IMR-90 (cell line): ENCODE measurements at regions not wholly inside any gene's neighbourhood (a gene's known extent, or its start where the extent isn't known, plus 50 kb on each side); places are given as distances from the start of the nearest gene placed in this dataset.

Experiments used
- ATAC-seq: fragments of 200-7000 bp; cut with Tn5 transposase; 2 replicates; pipeline ENCODE4 v1.9.1; 2020; ENCODE audit warnings: low read depth, mild to moderate bottlenecking, moderate library complexity
- BruUV-seq: library from RNA; stranded (reverse); fragments of 400-500 nt; replicated peaks from 2 replicates; lab custom pipeline; 2021; lab: Mats Ljungman, UMichigan
- CTCF ChIA-PET: fragments of 300-600 bp; formaldehyde crosslinking; extraction: SDS; loops from one replicate; lab custom pipeline; 2021; ENCODE audit warnings: antibody characterized with exemption; lab: Yijun Ruan, JAX
- POLR2A ChIA-PET: fragments of 300-600 bp; sonication (Branson Sonifier 250); formaldehyde crosslinking; loops from one replicate; lab custom pipeline; 2022; ENCODE audit warnings: antibody characterized with exemption; ENCODE audit not compliant: unreplicated experiment; lab: Charles Lee
- DNase-seq: peaks from one replicate; pipeline ENCODE4 v3.0.0; 2013
- H2AFZ ChIP-seq: replicated peaks from 2 replicates; pipeline ENCODE3; 2013; ENCODE audit warnings: low read length, mild to moderate bottlenecking; ENCODE audit not compliant: poor library complexity
- H2AK5ac ChIP-seq: 2 replicates; pipeline ENCODE4 v1.6.1; 2013; ENCODE audit warnings: low read depth, low read length, inconsistent platforms
- H2AK9ac ChIP-seq: replicated peaks from 2 replicates; pipeline ENCODE3; 2013; ENCODE audit warnings: mild to moderate bottlenecking, low read depth, low read length, moderate library complexity; ENCODE audit not compliant: poor library complexity
- H2BK120ac ChIP-seq: 2 replicates; pipeline ENCODE4 v1.6.1; 2013; ENCODE audit warnings: low read depth, low read length, inconsistent platforms
- H2BK15ac ChIP-seq: 3 replicates; pipeline ENCODE4 v1.6.1; 2013; ENCODE audit warnings: low read depth, low read length, inconsistent platforms
- H2BK20ac ChIP-seq: 2 replicates; pipeline ENCODE4 v1.6.1; 2013; ENCODE audit warnings: low read depth, mild to moderate bottlenecking, inconsistent platforms, low read length, moderate library complexity
- H2BK5ac ChIP-seq: 2 replicates; pipeline ENCODE4 v1.6.1; 2013; ENCODE audit warnings: mild to moderate bottlenecking, low read depth, low read length, inconsistent platforms; ENCODE audit not compliant: poor library complexity, severe bottlenecking
- H3K14ac ChIP-seq: replicated peaks from 2 replicates; pipeline ENCODE4 v1.6.1; 2013; ENCODE audit warnings: low read depth, low read length, inconsistent platforms
- H3K18ac ChIP-seq: 2 replicates; pipeline ENCODE4 v1.6.1; 2013; ENCODE audit warnings: low read depth, low read length, control low read depth
- H3K23ac ChIP-seq: 2 replicates; pipeline ENCODE4 v1.6.1; 2013; ENCODE audit warnings: low read depth, low read length, inconsistent platforms
- H3K27ac ChIP-seq: 2 replicates; pipeline ENCODE4 v1.5.1; 2013; ENCODE audit warnings: mild to moderate bottlenecking, control low read depth, low read length; ENCODE audit not compliant: insufficient read depth
- H3K27me3 ChIP-seq: 2 replicates; pipeline ENCODE4 v1.6.1; 2013; ENCODE audit warnings: low read length; ENCODE audit not compliant: control insufficient read depth, insufficient read depth
- H3K36me3 ChIP-seq: 2 replicates; pipeline ENCODE4 v1.6.1; 2013; ENCODE audit warnings: low read length, mixed read lengths; ENCODE audit not compliant: control insufficient read depth, insufficient read depth
- H3K4ac ChIP-seq: 2 replicates; pipeline ENCODE4 v1.6.1; 2013; ENCODE audit warnings: low read depth, low read length, inconsistent platforms
- H3K4me1 ChIP-seq: 2 replicates; pipeline ENCODE4 v1.6.1; 2013; ENCODE audit warnings: low read length, mixed read lengths; ENCODE audit not compliant: control insufficient read depth, insufficient read depth
- H3K4me2 ChIP-seq: 2 replicates; pipeline ENCODE4 v1.6.1; 2013; ENCODE audit warnings: low read depth, mild to moderate bottlenecking, control low read depth, low read length, moderate library complexity
- H3K4me3 ChIP-seq: 2 replicates; pipeline ENCODE4 v1.5.1; 2013; ENCODE audit warnings: low read depth, mild to moderate bottlenecking, control low read depth, low read length, moderate library complexity; ENCODE audit not compliant: insufficient read depth
- H3K56ac ChIP-seq: 2 replicates; pipeline ENCODE4 v1.6.1; 2013; ENCODE audit warnings: low read length, inconsistent platforms; ENCODE audit not compliant: insufficient read depth; ENCODE audit errors: extremely low read depth
- H3K79me1 ChIP-seq, 2 experiments: 2 replicates each; pipeline ENCODE4 v1.6.1; 2013; ENCODE audit warnings: low read length in 2 of 2, inconsistent platforms in 1 of 2, low read depth in 1 of 2
- H3K9ac ChIP-seq: 2 replicates; pipeline ENCODE4 v1.6.1; 2013; ENCODE audit warnings: low read depth, low read length, control low read depth
- H3K9me1 ChIP-seq: 2 replicates; pipeline ENCODE4 v1.6.1; 2013; ENCODE audit warnings: low read length, inconsistent platforms; ENCODE audit not compliant: insufficient read depth
- H3K9me3 ChIP-seq: 2 replicates; pipeline ENCODE4 v1.6.1; 2013; ENCODE audit warnings: low read length; ENCODE audit not compliant: control insufficient read depth, insufficient read depth
- H4K20me1 ChIP-seq: 2 replicates; pipeline ENCODE4 v1.6.1; 2013; ENCODE audit warnings: low read length, inconsistent platforms; ENCODE audit not compliant: insufficient read depth
- H4K5ac ChIP-seq: 2 replicates; pipeline ENCODE4 v1.6.1; 2013; ENCODE audit warnings: mild to moderate bottlenecking, low read depth, low read length, control low read depth
- H4K8ac ChIP-seq, 2 experiments: 2 replicates each; pipeline ENCODE4 v1.6.1; 2013; ENCODE audit warnings: low read depth in 2 of 2, low read length in 2 of 2, control low read depth in 1 of 2, inconsistent platforms in 1 of 2
- H4K91ac ChIP-seq: 2 replicates; pipeline ENCODE4 v1.6.1; 2013; ENCODE audit warnings: low read depth, low read length, inconsistent platforms; ENCODE audit not compliant: insufficient read depth
- BHLHE40 ChIP-seq: fragments of 150-350 bp; IDR thresholded peaks from 2 replicates; pipeline ENCODE4 v1.6.1; 2016; ENCODE audit warnings: mild to moderate bottlenecking, low read depth, low read length
- CEBPB ChIP-seq: IDR thresholded peaks from 2 replicates; pipeline ENCODE4 v1.6.1; 2012; ENCODE audit warnings: low read depth, low read length, improper control_type of control experiment
- CHD1 ChIP-seq: IDR thresholded peaks from 2 replicates; pipeline ENCODE4 v1.6.1; 2012; ENCODE audit warnings: low read depth, low read length, improper control_type of control experiment
- CTCF ChIP-seq: conservative IDR thresholded peaks from 2 replicates; pipeline ENCODE4 v1.5.1; 2012; ENCODE audit warnings: mild to moderate bottlenecking, low read depth, low read length, improper control_type of control experiment
- FOS ChIP-seq: fragments of 150-350 bp; IDR thresholded peaks from 2 replicates; pipeline ENCODE4 v1.6.1; 2016; ENCODE audit warnings: low read depth, low read length
- MAFK ChIP-seq: IDR thresholded peaks from 2 replicates; pipeline ENCODE4 v1.6.1; 2012; ENCODE audit warnings: low read depth, low read length, improper control_type of control experiment
- MAZ ChIP-seq: IDR thresholded peaks from 2 replicates; pipeline ENCODE4 v1.6.1; 2012; ENCODE audit warnings: low read depth, mild to moderate bottlenecking, low read length, improper control_type of control experiment, moderate library complexity, borderline replicate concordance
- MXI1 ChIP-seq: IDR thresholded peaks from 2 replicates; pipeline ENCODE4 v1.6.1; 2012; ENCODE audit warnings: low read depth, mild to moderate bottlenecking, low read length, moderate library complexity, borderline replicate concordance
- NFE2L2 ChIP-seq: fragments of 150-350 bp; IDR thresholded peaks from 2 replicates; pipeline ENCODE4 v1.6.1; 2016; ENCODE audit warnings: low read depth, mild to moderate bottlenecking, low read length
- POLR2A ChIP-seq: IDR thresholded peaks from 2 replicates; pipeline ENCODE4 v1.6.1; 2012; ENCODE audit warnings: mild to moderate bottlenecking, low read depth, low read length
- RAD21 ChIP-seq: IDR thresholded peaks from 2 replicates; pipeline ENCODE4 v1.6.1; 2012; ENCODE audit warnings: low read length, improper control_type of control experiment
- RCOR1 ChIP-seq: IDR thresholded peaks from 2 replicates; pipeline ENCODE4 v1.6.1; 2012; ENCODE audit warnings: mild to moderate bottlenecking, low read length, improper control_type of control experiment; ENCODE audit not compliant: insufficient replicate concordance
- RFX5 ChIP-seq: IDR thresholded peaks from 2 replicates; pipeline ENCODE4 v1.8.0; 2012; ENCODE audit warnings: low read depth, mild to moderate bottlenecking, low read length, moderate library complexity
- SMC3 ChIP-seq: fragments of 150-350 bp; IDR thresholded peaks from 2 replicates; pipeline ENCODE4 v1.6.1; 2016; ENCODE audit warnings: low read depth, mild to moderate bottlenecking, antibody characterized with exemption, low read length, moderate library complexity
- USF2 ChIP-seq: fragments of 150-350 bp; IDR thresholded peaks from 2 replicates; pipeline ENCODE4 v1.6.1; 2017; ENCODE audit warnings: mild to moderate bottlenecking, antibody characterized with exemption, low read length, low read depth
- WGBS, 2 experiments: methylation state at CpG; one replicate each; pipeline versions ENCODE4 v1.1.5 to v1.1.7; 2013; ENCODE audit warnings: missing lambda C conversion rate in 2 of 2; ENCODE audit not compliant: insufficient read length in 1 of 2; ENCODE audit errors: extremely low coverage in 2 of 2; 5-methylcytosine and 5-hydroxymethylcytosine counted together
- dilution Hi-C: fragments of 300-500 bp; cut with HindIII; formaldehyde crosslinking; loops from one replicate; pipeline ENCODE4 v1.14.3; 2018; ENCODE audit warnings: low sequenced_read_pairs; ENCODE audit not compliant: unreplicated experiment
- in situ Hi-C: fragments of 300-500 bp; cut with MboI; formaldehyde crosslinking; loops from 3 replicates; pipeline ENCODE4 v1.14.3; 2019; ENCODE audit warnings: low sequenced_read_pairs, inconsistent platforms, mixed read lengths
- intact Hi-C: fragments of 100-400 bp; cut with micrococcal nuclease; formaldehyde crosslinking; loops from 2 replicates; pipeline ENCODE4 v1.10.0; 2022
- TF ChIP-seq, protein P1 (sequence below): fragments of 150-350 bp; IDR thresholded peaks from 2 replicates; pipeline ENCODE4 v1.6.1; 2016; ENCODE audit warnings: low read depth, mild to moderate bottlenecking, low read length, moderate library complexity, borderline replicate concordance

DNA sequence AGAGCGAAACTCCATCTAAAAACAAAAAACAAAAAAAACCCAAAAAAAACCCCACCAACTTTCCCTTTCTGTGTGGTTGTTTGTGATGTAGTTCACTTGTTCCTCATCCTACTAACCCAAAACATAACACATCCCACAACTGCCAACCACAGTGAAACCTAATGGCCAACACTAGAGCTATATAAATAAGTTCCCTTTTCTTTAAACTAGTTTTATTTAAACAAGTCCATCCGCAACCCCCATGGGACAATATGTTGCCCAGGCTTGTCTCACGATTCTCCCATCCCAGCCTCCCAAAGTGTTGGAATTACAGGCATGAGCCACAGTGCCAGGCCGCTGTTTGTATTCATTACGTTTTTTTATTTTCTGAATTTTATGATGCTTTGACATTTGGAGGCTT, 71.2 kb upstream of the ADGRE5 start:
- H3K36me3 ChIP-seq: no peaks in the 10 kb centered on the region
- no peak overlapping the region for H3K4me2 ChIP-seq
- H3K9ac ChIP-seq: no peak overlapping the region
- BruUV-seq: no TSS peak
- in situ Hi-C loops: no loop called here
- H4K91ac ChIP-seq: no peak overlapping the region
- intact Hi-C loops: no loop called here
- H4K5ac ChIP-seq: no peak overlapping the region
- H2BK15ac ChIP-seq: no peak overlapping the region
- no peak overlapping the region for H3K23ac ChIP-seq
- H3K4ac ChIP-seq: no peak overlapping the region
- H3K27ac ChIP-seq: no peak overlapping the region
- H3K9me1 ChIP-seq: no peaks in the 10 kb centered on the region
- CTCF ChIA-PET: no interaction called here
- no peak overlapping the region for H3K14ac ChIP-seq
- peaks cover 31% of the 10 kb centered on the region for H3K27me3 ChIP-seq
- no peak overlapping the region for H2BK5ac ChIP-seq
- no peak overlapping the region for H3K4me3 ChIP-seq
- no peaks in the 10 kb centered on the region for H4K20me1 ChIP-seq
- TF ChIP-seq BHLHE40: no peak
- TF ChIP-seq CEBPB: no peak
- TF ChIP-seq USF2: no peak
- no peak for TF ChIP-seq RAD21
- TF ChIP-seq NFE2L2: no peak
- no peak for TF ChIP-seq CTCF
- no peak for TF ChIP-seq MXI1
- TF ChIP-seq SMC3: no peak
- no peak for TF ChIP-seq MAFK
- TF ChIP-seq CHD1: no peak
- TF ChIP-seq MAZ: no peak
- no peak for TF ChIP-seq FOS
- TF ChIP-seq, protein P1, sequence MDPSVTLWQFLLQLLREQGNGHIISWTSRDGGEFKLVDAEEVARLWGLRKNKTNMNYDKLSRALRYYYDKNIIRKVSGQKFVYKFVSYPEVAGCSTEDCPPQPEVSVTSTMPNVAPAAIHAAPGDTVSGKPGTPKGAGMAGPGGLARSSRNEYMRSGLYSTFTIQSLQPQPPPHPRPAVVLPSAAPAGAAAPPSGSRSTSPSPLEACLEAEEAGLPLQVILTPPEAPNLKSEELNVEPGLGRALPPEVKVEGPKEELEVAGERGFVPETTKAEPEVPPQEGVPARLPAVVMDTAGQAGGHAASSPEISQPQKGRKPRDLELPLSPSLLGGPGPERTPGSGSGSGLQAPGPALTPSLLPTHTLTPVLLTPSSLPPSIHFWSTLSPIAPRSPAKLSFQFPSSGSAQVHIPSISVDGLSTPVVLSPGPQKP: no peak
- no peak for TF ChIP-seq RCOR1
- TF ChIP-seq RFX5: no peak
- TF ChIP-seq POLR2A: no peak
- no peak overlapping the region for H2AK5ac ChIP-seq
- peaks cover 10% of the 10 kb centered on the region for H3K9me3 ChIP-seq
- H2AK9ac ChIP-seq: no peak overlapping the region
- DNase-seq (no peak), ATAC-seq (no peak; the same call in 1 of the 2 replicates)
- no peak overlapping the region for H3K56ac ChIP-seq
- POLR2A ChIA-PET: no interaction called here
- no peak overlapping the region for H2BK20ac ChIP-seq
- no peak overlapping the region for H3K18ac ChIP-seq
- no peak overlapping the region for H4K8ac ChIP-seq
- H2AFZ ChIP-seq: no peak overlapping the region
- 24% methylated on average over 2 of the region's 5 CpGs; no CpG with 5 or more reads in 1 of the 2 experiments for WGBS, 2 experiments
- no peaks in the 10 kb centered on the region for H3K79me1 ChIP-seq
- no peaks in the 10 kb centered on the region for H3K4me1 ChIP-seq
- H2BK120ac ChIP-seq: no peak overlapping the region
- dilution Hi-C loops: no loop called here
